ENCODE measurements at regions not wholly inside any gene's neighbourhood (a gene's known extent, or its start where the extent isn't known, plus 50 kb on each side); places are given as distances from the start of the nearest gene placed in this dataset.

GRCh38 chr13:64164435-64164834 is 2748.8 kb upstream of the PCDH20 start:
- Histone ChIP-seq H3K27ac (no peak overlapping the region), H3K36me3 (no peaks in the 10 kb centered on the region), H3K4me1 (no peaks in the 10 kb centered on the region), H3K9me3 (no peaks in the 10 kb centered on the region), H3K4me3 (no peak overlapping the region), H3K27me3 (no peaks in the 10 kb centered on the region)
- DNase-seq (ENCODE audit: low spot score): no peak
- TF ChIP-seq CTCF (IDR thresholded peaks at IDR 0.05): no peak

GRCh38 chr13:64160479-64160878 is 2744.8 kb upstream of the PCDH20 start:
- H3K36me3 ChIP-seq: no peaks in the 10 kb centered on the region
- H3K9me3 ChIP-seq: no peaks in the 10 kb centered on the region
- H3K27ac ChIP-seq: no peak overlapping the region
- H3K4me1 ChIP-seq: no peaks in the 10 kb centered on the region
- H3K4me3 ChIP-seq: no peak overlapping the region
- TF ChIP-seq CTCF (IDR thresholded peaks at IDR 0.05): no peak
- H3K27me3 ChIP-seq: no peaks in the 10 kb centered on the region
- no peak for DNase-seq (ENCODE audit: low spot score)

GRCh38 chr13:64158908-64159307 is 2743.3 kb upstream of the PCDH20 start:
- H3K4me3 ChIP-seq: no peak overlapping the region
- no peak overlapping the region for H3K27ac ChIP-seq
- no peak for TF ChIP-seq CTCF (IDR thresholded peaks at IDR 0.05)
- H3K36me3 ChIP-seq: no peaks in the 10 kb centered on the region
- no peaks in the 10 kb centered on the region for H3K27me3 ChIP-seq
- DNase-seq (ENCODE audit: low spot score): no peak
- no peaks in the 10 kb centered on the region for H3K9me3 ChIP-seq
- no peaks in the 10 kb centered on the region for H3K4me1 ChIP-seq

GRCh38 chr13:64154514-64154913 is 2738.9 kb upstream of the PCDH20 start:
- no peak for TF ChIP-seq CTCF (IDR thresholded peaks at IDR 0.05)
- Histone ChIP-seq H3K9me3 (no peaks in the 10 kb centered on the region), H3K4me3 (no peak overlapping the region), H3K4me1 (no peaks in the 10 kb centered on the region), H3K27ac (no peak overlapping the region), H3K36me3 (no peaks in the 10 kb centered on the region), H3K27me3 (no peaks in the 10 kb centered on the region)
- DNase-seq (ENCODE audit: low spot score): no peak

GRCh38 chr13:64130600-64130999 is 2715.0 kb upstream of the PCDH20 start:
- Histone ChIP-seq H3K27me3 (no peaks in the 10 kb centered on the region), H3K4me3 (no peak overlapping the region), H3K27ac (no peak overlapping the region), H3K9me3 (no peaks in the 10 kb centered on the region), H3K36me3 (no peaks in the 10 kb centered on the region), H3K4me1 (no peaks in the 10 kb centered on the region)
- TF ChIP-seq CTCF (IDR thresholded peaks at IDR 0.05): no peak
- no peak for DNase-seq (ENCODE audit: low spot score)

- no peak for DNase-seq (ENCODE audit: low spot score)
Observed at GRCh38 chr13:64130171-64130570, 2714.5 kb upstream of the PCDH20 start.

More at GRCh38 chr13:64130171-64130570, 2714.5 kb upstream of the PCDH20 start:
- H3K27me3 ChIP-seq: no peaks in the 10 kb centered on the region
- H3K4me3 ChIP-seq: no peak overlapping the region
- H3K27ac ChIP-seq: no peak overlapping the region
- H3K4me1 ChIP-seq: no peaks in the 10 kb centered on the region
- no peaks in the 10 kb centered on the region for H3K36me3 ChIP-seq
- TF ChIP-seq CTCF (IDR thresholded peaks at IDR 0.05): no peak
- no peaks in the 10 kb centered on the region for H3K9me3 ChIP-seq
